Smooth muscle cell (in vitro differentiated cells): ENCODE measurements at regions not wholly inside any gene's neighbourhood (a gene's known extent, or its start where the extent isn't known, plus 50 kb on each side); places are given as distances from the start of the nearest gene placed in this dataset.
"Not testable (repeated sequence)": the region's sequence is repeated elsewhere in the genome, so short reads cannot be mapped to it uniquely, and the experiment has no call there.

Experiments
- DNase-seq: peaks from one replicate; lab custom pipeline; 2025; ENCODE audit not compliant: unreplicated experiment; lab: John Stamatoyannopoulos, UW
- H2AFZ ChIP-seq: fragments of 200-600 bp; sonication (generic); 2 replicates; pipeline ENCODE4 v1.6.0; 2016; ENCODE audit warnings: antibody characterized with exemption, low read depth, mild to moderate bottlenecking
- H3F3A ChIP-seq: fragments of 200-600 bp; sonication (generic); 2 replicates; pipeline ENCODE4 v1.6.0; 2017; ENCODE audit warnings: antibody characterized with exemption, low read depth
- H3K27ac ChIP-seq: fragments of 200-600 bp; sonication (generic); 2 replicates; pipeline ENCODE4 v1.5.1; 2016; ENCODE audit warnings: low read depth, mild to moderate bottlenecking
- H3K27me3 ChIP-seq: fragments of 200-600 bp; sonication (generic); 2 replicates; pipeline ENCODE4 v1.6.1; 2016; ENCODE audit warnings: low read depth, mild to moderate bottlenecking
- H3K36me3 ChIP-seq: fragments of 200-600 bp; sonication (generic); 2 replicates; pipeline ENCODE4 v1.5.1; 2016; ENCODE audit warnings: low read depth
- H3K4me1 ChIP-seq: fragments of 200-600 bp; sonication (generic); 2 replicates; pipeline ENCODE4 v1.5.1; 2016; ENCODE audit warnings: low read depth
- H3K4me2 ChIP-seq: fragments of 200-600 bp; sonication (generic); 2 replicates; pipeline ENCODE4 v1.6.0; 2016; ENCODE audit warnings: mild to moderate bottlenecking
- H3K4me3 ChIP-seq: fragments of 200-600 bp; sonication (generic); 2 replicates; pipeline ENCODE4 v1.5.1; 2016; ENCODE audit warnings: mild to moderate bottlenecking
- H3K79me2 ChIP-seq: fragments of 200-600 bp; sonication (generic); 2 replicates; pipeline ENCODE4 v1.6.0; 2016; ENCODE audit warnings: low read depth, mild to moderate bottlenecking
- H3K9ac ChIP-seq: fragments of 200-600 bp; sonication (generic); 2 replicates; pipeline ENCODE4 v1.6.0; 2016; ENCODE audit warnings: low read depth
- H3K9me3 ChIP-seq: fragments of 200-600 bp; sonication (generic); replicated peaks from 2 replicates; pipeline ENCODE4 v1.5.1; 2016; ENCODE audit warnings: low read depth
- H4K20me1 ChIP-seq: fragments of 200-600 bp; sonication (generic); 2 replicates; pipeline ENCODE4 v1.6.0; 2016; ENCODE audit warnings: low read depth
- CTCF ChIP-seq: fragments of 200-600 bp; sonication (generic); IDR thresholded peaks from 2 replicates; pipeline ENCODE4 v1.5.1; 2017; ENCODE audit warnings: borderline replicate concordance, mild to moderate bottlenecking, antibody characterized with exemption; ENCODE audit not compliant: insufficient read depth, poor library complexity, severe bottlenecking
- WGBS: methylation state at CpG from one replicate; pipeline ENCODE4 v1.1.7; 2016; ENCODE audit warnings: low lambda C conversion rate; 5-methylcytosine and 5-hydroxymethylcytosine counted together

- no peak for DNase-seq
- Histone ChIP-seq H3K9me3 (no peaks in the 10 kb centered on the region), H3K4me2 (peak overlapping the region; percentile 12), H3K27me3 (no peaks in the 10 kb centered on the region), H3K9ac (no peak overlapping the region), H2AFZ (no peak overlapping the region), H3K79me2 (no peaks in the 10 kb centered on the region), H3K4me3 (no peak overlapping the region), H3K4me1 (no peaks in the 10 kb centered on the region), H3K36me3 (no peaks in the 10 kb centered on the region), H4K20me1 (no peaks in the 10 kb centered on the region), H3F3A (no peaks in the 10 kb centered on the region), H3K27ac (peak overlapping the region; percentile 3)
- 40% methylated on average over 3 of the region's 3 CpGs for WGBS
- no peak for TF ChIP-seq CTCF
Observed at GRCh38 chr14:46574221-46574977, 77.2 kb downstream of the RPL10L start.

GRCh38 chr14:46573498-46573897 is 78.1 kb downstream of the RPL10L start:
- Histone ChIP-seq H3K9me3 (no peaks in the 10 kb centered on the region), H2AFZ (no peak overlapping the region), H3K27ac (no peak overlapping the region), H4K20me1 (no peaks in the 10 kb centered on the region), H3K9ac (no peak overlapping the region), H3F3A (no peaks in the 10 kb centered on the region), H3K27me3 (no peaks in the 10 kb centered on the region), H3K4me2 (no peak overlapping the region), H3K4me1 (no peaks in the 10 kb centered on the region), H3K4me3 (no peak overlapping the region), H3K36me3 (no peaks in the 10 kb centered on the region), H3K79me2 (no peaks in the 10 kb centered on the region)
- no peak for TF ChIP-seq CTCF
- no peak for DNase-seq

- Histone ChIP-seq H3K4me2 (peak overlapping the region; percentile 48), H3K27ac (peak overlapping the region; percentile 47), H3K36me3 (no peaks in the 10 kb centered on the region), H3K27me3 (no peaks in the 10 kb centered on the region), H3K9ac (no peak overlapping the region), H3K79me2 (no peaks in the 10 kb centered on the region), H3K4me1 (no peaks in the 10 kb centered on the region), H3F3A (no peaks in the 10 kb centered on the region), H2AFZ (no peak overlapping the region), H4K20me1 (no peaks in the 10 kb centered on the region), H3K4me3 (no peak overlapping the region), H3K9me3 (no peaks in the 10 kb centered on the region)
- no peak for TF ChIP-seq CTCF
- 3% methylated on average over 2 of the region's 2 CpGs for WGBS
- no peak for DNase-seq
Observed at GRCh38 chr14:46571970-46572369, 79.6 kb downstream of the RPL10L start.

GRCh38 chr14:46568161-46568560 is 83.4 kb downstream of the RPL10L start:
- not testable (repeated sequence) for H3K27me3 ChIP-seq, H3K27ac ChIP-seq, H4K20me1 ChIP-seq, H3K9ac ChIP-seq, DNase-seq, H3F3A ChIP-seq, H3K79me2 ChIP-seq, H3K36me3 ChIP-seq, H3K4me2 ChIP-seq, H3K4me1 ChIP-seq, H2AFZ ChIP-seq, H3K9me3 ChIP-seq, H3K4me3 ChIP-seq
- WGBS, result 79% methylated on average over 1 of the region's 1 CpG
